ENCODE measurements at regions not wholly inside any gene's neighbourhood (a gene's known extent, or its start where the extent isn't known, plus 50 kb on each side); places are given as distances from the start of the nearest gene placed in this dataset.

GRCh38 chr2:221969830-221970144, 329.0 kb downstream of the PAX3 start:
- TF ChIP-seq CTCF (IDR thresholded peaks at IDR 0.05; ENCODE audit: low read depth, low read length) (no peak), POLR2A (IDR thresholded peaks at IDR 0.05; ENCODE audit: extremely low read depth, insufficient read length) (no peak)
